HG03571 (cell line): ENCODE measurements at regions not wholly inside any gene's neighbourhood (a gene's known extent, or its start where the extent isn't known, plus 50 kb on each side); places are given as distances from the start of the nearest gene placed in this dataset.
"Not testable (repeated sequence)": the region's sequence is repeated elsewhere in the genome, so short reads cannot be mapped to it uniquely, and the experiment has no call there.

Experiments used
- ATAC-seq: cut with Tn5 transposase; IDR thresholded peaks from one replicate; pipeline ENCODE4 v1.9.1; 2021; ENCODE audit not compliant: unreplicated experiment

GRCh38 chr13:80180740-80181355 lies 160.1 kb downstream of the SPRY2 start:
- no peak for ATAC-seq

- no peak for ATAC-seq
These were observed 163.6 kb downstream of the SPRY2 start for GRCh38 chr13:80177327-80177726.

GRCh38 chr13:80173224-80173623 lies 167.7 kb downstream of the SPRY2 start:
- no peak for ATAC-seq

- no peak for ATAC-seq
These were observed 169.8 kb downstream of the SPRY2 start for GRCh38 chr13:80171096-80171495.

GRCh38 chr13:80168089-80168850 lies 172.7 kb downstream of the SPRY2 start:
- ATAC-seq, result no peak

- ATAC-seq, result no peak
These were observed 174.6 kb downstream of the SPRY2 start for GRCh38 chr13:80166352-80166751.

- no peak for ATAC-seq
These were observed 176.5 kb downstream of the SPRY2 start for GRCh38 chr13:80164462-80164861.

- ATAC-seq, result no peak
These were observed 179.0 kb downstream of the SPRY2 start for GRCh38 chr13:80161896-80162295.

- no peak for ATAC-seq
These were observed 179.7 kb downstream of the SPRY2 start for GRCh38 chr13:80161219-80161618.

- ATAC-seq, result no peak
These were observed 180.8 kb downstream of the SPRY2 start for GRCh38 chr13:80160110-80160509.

- no peak for ATAC-seq
These were observed 183.5 kb downstream of the SPRY2 start for GRCh38 chr13:80157261-80157932.

- ATAC-seq, result not testable (repeated sequence)
These were observed 188.8 kb downstream of the SPRY2 start for GRCh38 chr13:80152142-80152541.

- no peak for ATAC-seq
These were observed 189.9 kb downstream of the SPRY2 start for GRCh38 chr13:80151016-80151415.

GRCh38 chr13:80149736-80150135 lies 191.2 kb downstream of the SPRY2 start:
- ATAC-seq, result no peak

GRCh38 chr13:80145171-80145690 lies 195.7 kb downstream of the SPRY2 start:
- ATAC-seq, result no peak

GRCh38 chr13:80144493-80144892 lies 196.4 kb downstream of the SPRY2 start:
- ATAC-seq, result no peak

GRCh38 chr13:80141123-80141849 lies 199.6 kb downstream of the SPRY2 start:
- no peak for ATAC-seq

- no peak for ATAC-seq
These were observed 200.2 kb downstream of the SPRY2 start for GRCh38 chr13:80140685-80141084.

GRCh38 chr13:80139196-80139595 lies 201.7 kb downstream of the SPRY2 start:
- ATAC-seq, result no peak

GRCh38 chr13:80137994-80138393 lies 202.9 kb downstream of the SPRY2 start:
- no peak for ATAC-seq

- ATAC-seq, result no peak
These were observed 206.6 kb downstream of the SPRY2 start for GRCh38 chr13:80134346-80134745.
